Naive thymus-derived CD8-positive, alpha-beta T cell (primary cell): ENCODE measurements at regions not wholly inside any gene's neighbourhood (a gene's known extent, or its start where the extent isn't known, plus 50 kb on each side); places are given as distances from the start of the nearest gene placed in this dataset.
"Not testable (repeated sequence)": the region's sequence is repeated elsewhere in the genome, so short reads cannot be mapped to it uniquely, and the experiment has no call there.

Experiments
- ATAC-seq, 2 donors: fragments of 150-1000 bp; cut with Tn5 transposase in 1 of 2; sonication (Bioruptor Pico), chemical (Tn5 transposase) in 1 of 2; 1 replicate in 1 of 2; 2 replicates in 1 of 2; pipeline ENCODE4 v1.10.0; 2021; ENCODE audit warnings: mild to moderate bottlenecking in 2 of 2, moderate library complexity in 2 of 2
- POLR2A ChIA-PET: fragments of 350-600 bp; sonication (Branson Sonifier 250); formaldehyde crosslinking; loops from one replicate; lab custom pipeline; 2021; ENCODE audit warnings: antibody characterized with exemption; lab: Charles Lee
- DNase-seq, 10 donors: peaks; one replicate each; pipeline versions ENCODE4 v3.0.0 to v3.0.0-alpha.2; 2020 to 2022
- H3K27ac Mint-ChIP-seq, 10 donors: one replicate each; pipeline ENCODE4 v1.8.0; 2020 to 2022; ENCODE audit warnings: mild to moderate bottlenecking in 10 of 10, mixed read lengths in 10 of 10, moderate library complexity in 4 of 10, inconsistent platforms in 1 of 10
- H3K27me3 Mint-ChIP-seq, 5 donors: one replicate each; pipeline ENCODE4 v1.8.0; 2021 to 2022; ENCODE audit warnings: mixed read lengths in 5 of 5
- H3K36me3 Mint-ChIP-seq, 3 donors: one replicate each; pipeline ENCODE4 v1.8.0; 2020 to 2022; ENCODE audit warnings: mixed read lengths in 3 of 3, mild to moderate bottlenecking in 2 of 3, inconsistent platforms in 1 of 3
- H3K4me1 Mint-ChIP-seq, 4 donors: one replicate each; pipeline ENCODE4 v1.8.0; 2021 to 2022; ENCODE audit warnings: mixed read lengths in 4 of 4
- H3K4me3 Mint-ChIP-seq, 10 donors: one replicate each; pipeline ENCODE4 v1.8.0; 2020 to 2022; ENCODE audit warnings: mild to moderate bottlenecking in 10 of 10, mixed read lengths in 10 of 10, moderate library complexity in 6 of 10, inconsistent platforms in 1 of 10
- H3K9me3 Mint-ChIP-seq, 9 donors: one replicate each; pipeline ENCODE4 v1.8.0; 2020 to 2022; ENCODE audit warnings: mixed read lengths in 9 of 9, mild to moderate bottlenecking in 3 of 9, inconsistent platforms in 1 of 9, moderate library complexity in 1 of 9

- ATAC-seq = no peak
- Mint-ChIP-seq H3K36me3 (no peaks in the 10 kb centered on the region), H3K9me3 (no peaks in the 10 kb centered on the region), H3K27me3 (peaks cover 2 to 18% (median 7%) of the 10 kb centered on the region in 5 donors), H3K4me3 (no peak overlapping the region), H3K4me1 (no peaks in the 10 kb centered on the region), H3K27ac (no peak overlapping the region)
- POLR2A ChIA-PET = no interaction called here
- DNase-seq = no peak
Measured at GRCh38 chr1:87981810-87982209, 653.1 kb downstream of the LMO4 start.

- DNase-seq (no peak), ATAC-seq (no peak)
- Mint-ChIP-seq H3K36me3 (no peaks in the 10 kb centered on the region), H3K4me3 (no peak overlapping the region), H3K27me3 (peaks cover 2 to 15% (median 8%) of the 10 kb centered on the region in 5 donors), H3K9me3 (no peaks in the 10 kb centered on the region), H3K4me1 (no peaks in the 10 kb centered on the region), H3K27ac (no peak overlapping the region)
- POLR2A ChIA-PET = no interaction called here
Measured at GRCh38 chr1:87983841-87984240, 655.2 kb downstream of the LMO4 start.

GRCh38 chr1:87985071-87985470 lies 656.4 kb downstream of the LMO4 start:
- peaks cover 2 to 15% (median 8%) of the 10 kb centered on the region in 5 donors for H3K27me3 Mint-ChIP-seq
- no peak overlapping the region for H3K27ac Mint-ChIP-seq
- H3K4me3 Mint-ChIP-seq = no peak overlapping the region
- ATAC-seq (no peak), DNase-seq (no peak)
- H3K36me3 Mint-ChIP-seq = no peaks in the 10 kb centered on the region
- no peaks in the 10 kb centered on the region for H3K9me3 Mint-ChIP-seq
- no peaks in the 10 kb centered on the region for H3K4me1 Mint-ChIP-seq
- POLR2A ChIA-PET = no interaction called here

DNA sequence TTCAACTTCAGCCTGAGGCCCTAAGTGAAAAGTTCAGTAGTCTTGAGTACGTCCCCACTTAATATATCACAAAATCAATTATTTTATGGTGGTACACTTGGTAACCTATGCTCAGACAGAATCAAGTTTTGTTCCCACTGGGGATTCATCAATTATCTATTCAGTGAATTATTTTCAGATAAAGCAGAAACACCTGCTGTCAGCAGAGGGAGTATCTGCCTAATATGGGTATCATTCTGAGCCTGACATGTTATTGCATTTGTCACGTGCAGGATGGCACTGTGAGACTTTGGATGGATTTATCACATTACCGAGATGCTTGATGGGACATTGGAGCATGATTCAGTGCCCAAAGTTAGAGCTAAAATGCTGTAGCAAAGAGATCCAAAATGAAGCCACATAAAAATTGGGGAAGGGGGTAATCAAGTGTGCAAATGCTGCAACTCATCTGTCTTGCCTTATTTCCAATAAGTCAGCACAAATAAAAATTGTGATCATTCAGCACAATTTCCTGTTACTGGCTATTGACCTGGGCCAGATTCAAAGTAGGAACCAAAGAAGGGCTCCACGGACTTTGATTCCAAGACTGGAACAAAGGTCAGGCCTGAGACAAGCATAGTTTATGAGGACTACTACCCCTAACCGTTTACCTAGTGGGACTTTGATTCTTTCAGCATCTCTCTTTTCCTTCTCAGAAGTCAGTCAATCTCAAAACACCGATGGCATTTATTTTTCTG lies 657.6 kb downstream of the LMO4 start:
- Mint-ChIP-seq H3K9me3 (no peaks in the 10 kb centered on the region), H3K27ac (no peak overlapping the region), H3K36me3 (no peaks in the 10 kb centered on the region), H3K4me1 (no peaks in the 10 kb centered on the region), H3K27me3 (peaks cover 2 to 15% (median 8%) of the 10 kb centered on the region in 5 donors), H3K4me3 (no peak overlapping the region)
- ATAC-seq = no peak
- DNase-seq = no peak
- POLR2A ChIA-PET = no interaction called here

- DNase-seq (no peak), ATAC-seq (no peak)
- POLR2A ChIA-PET = no interaction called here
- no peak overlapping the region for H3K4me3 Mint-ChIP-seq
- peaks cover 0 to 11% (median 5%) of the 10 kb centered on the region in 5 donors for H3K27me3 Mint-ChIP-seq
- no peaks in the 10 kb centered on the region for H3K36me3 Mint-ChIP-seq
- H3K4me1 Mint-ChIP-seq = no peaks in the 10 kb centered on the region
- no peak overlapping the region for H3K27ac Mint-ChIP-seq
- H3K9me3 Mint-ChIP-seq = no peaks in the 10 kb centered on the region
Measured at GRCh38 chr1:87989346-87989745, 660.7 kb downstream of the LMO4 start.

GRCh38 chr1:87992536-87992935 lies 663.9 kb downstream of the LMO4 start:
- H3K36me3 Mint-ChIP-seq, H3K27me3 Mint-ChIP-seq, POLR2A ChIA-PET, DNase-seq, ATAC-seq, H3K4me1 Mint-ChIP-seq, H3K9me3 Mint-ChIP-seq, H3K27ac Mint-ChIP-seq, H3K4me3 Mint-ChIP-seq: not testable (repeated sequence)

DNA sequence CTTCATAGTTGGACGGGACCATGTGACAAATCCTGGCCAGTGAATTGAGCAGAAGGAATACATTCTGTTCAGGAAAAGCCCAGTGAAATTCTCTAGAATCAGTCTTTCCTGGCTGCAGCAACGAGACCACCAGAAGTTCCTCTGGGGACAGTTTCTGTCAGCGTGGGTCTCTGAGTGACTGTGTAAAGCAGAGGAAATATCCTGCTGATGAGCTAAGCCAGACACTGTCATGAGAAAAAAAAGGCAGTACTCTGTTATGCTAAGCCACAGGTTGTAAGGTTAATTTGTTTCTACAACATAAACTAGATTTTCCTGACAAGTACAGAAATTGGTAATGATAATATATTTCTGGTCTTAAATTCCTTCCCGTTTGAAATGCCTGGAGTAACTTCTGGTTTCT lies 664.4 kb downstream of the LMO4 start:
- POLR2A ChIA-PET = no interaction called here
- H3K36me3 Mint-ChIP-seq = no peaks in the 10 kb centered on the region
- H3K4me3 Mint-ChIP-seq = no peak overlapping the region

GRCh38 chr1:87999852-88000251 lies 671.2 kb downstream of the LMO4 start:
- POLR2A ChIA-PET = no interaction called here
- Mint-ChIP-seq H3K9me3 (no peaks in the 10 kb centered on the region), H3K36me3 (no peaks in the 10 kb centered on the region), H3K27me3 (peaks cover 0 to 11% (median 2%) of the 10 kb centered on the region in 5 donors), H3K27ac (no peak overlapping the region), H3K4me3 (no peak overlapping the region), H3K4me1 (no peaks in the 10 kb centered on the region)
- ATAC-seq = no peak
- no peak for DNase-seq

More for the DNA sequence above, 664.4 kb downstream of the LMO4 start:
- Mint-ChIP-seq H3K9me3 (no peaks in the 10 kb centered on the region), H3K27ac (no peak overlapping the region), H3K27me3 (peaks cover 0 to 7% (median 3%) of the 10 kb centered on the region in 5 donors), H3K4me1 (no peaks in the 10 kb centered on the region)
- DNase-seq (no peak), ATAC-seq (no peak)

GRCh38 chr1:88001460-88001859 lies 672.8 kb downstream of the LMO4 start:
- ATAC-seq = no peak
- POLR2A ChIA-PET = no interaction called here
- no peaks in the 10 kb centered on the region for H3K9me3 Mint-ChIP-seq

GRCh38 chr1:88003255-88003654 lies 674.6 kb downstream of the LMO4 start:
- Mint-ChIP-seq H3K9me3 (no peaks in the 10 kb centered on the region), H3K36me3 (no peaks in the 10 kb centered on the region), H3K27me3 (peaks cover 0 to 11% (median 0%) of the 10 kb centered on the region in 5 donors), H3K27ac (no peak overlapping the region), H3K4me3 (no peak overlapping the region), H3K4me1 (no peaks in the 10 kb centered on the region)
- DNase-seq (no peak), ATAC-seq (no peak)
- POLR2A ChIA-PET = no interaction called here

More at GRCh38 chr1:88001460-88001859, 672.8 kb downstream of the LMO4 start:
- Mint-ChIP-seq H3K27me3 (peaks cover 0 to 11% (median 0%) of the 10 kb centered on the region in 5 donors), H3K36me3 (no peaks in the 10 kb centered on the region), H3K27ac (no peak overlapping the region), H3K4me3 (no peak overlapping the region), H3K4me1 (no peaks in the 10 kb centered on the region)
- DNase-seq = no peak

DNA sequence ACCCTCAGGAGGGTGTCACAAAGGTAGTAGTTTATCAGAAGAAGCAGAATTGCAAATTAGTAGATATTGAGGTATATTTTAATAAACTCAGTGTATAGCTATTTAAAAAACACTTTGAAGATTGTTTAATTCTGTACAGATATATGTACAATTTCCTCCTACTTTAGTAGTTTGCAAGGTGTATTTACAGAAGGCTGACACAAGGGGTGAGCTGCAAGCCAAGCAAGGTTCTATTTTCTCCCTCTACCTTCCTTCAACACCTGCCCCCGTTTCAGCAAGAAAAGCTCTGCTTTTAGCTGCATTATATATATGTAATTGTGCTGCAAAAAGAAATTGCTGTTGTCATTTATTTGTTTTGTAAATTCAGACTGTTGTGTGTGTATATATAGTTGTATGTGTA lies 674.2 kb upstream of the PKN2 start:
- peaks cover 1 to 14% (median 5%) of the 10 kb centered on the region in 5 donors for H3K27me3 Mint-ChIP-seq
- no peaks in the 10 kb centered on the region for H3K36me3 Mint-ChIP-seq
- H3K4me3 Mint-ChIP-seq = no peak overlapping the region
- DNase-seq = no peak
- no peak overlapping the region for H3K27ac Mint-ChIP-seq
- ATAC-seq = no peak
- H3K9me3 Mint-ChIP-seq = no peaks in the 10 kb centered on the region
- H3K4me1 Mint-ChIP-seq = no peaks in the 10 kb centered on the region
- POLR2A ChIA-PET = no interaction called here

DNA sequence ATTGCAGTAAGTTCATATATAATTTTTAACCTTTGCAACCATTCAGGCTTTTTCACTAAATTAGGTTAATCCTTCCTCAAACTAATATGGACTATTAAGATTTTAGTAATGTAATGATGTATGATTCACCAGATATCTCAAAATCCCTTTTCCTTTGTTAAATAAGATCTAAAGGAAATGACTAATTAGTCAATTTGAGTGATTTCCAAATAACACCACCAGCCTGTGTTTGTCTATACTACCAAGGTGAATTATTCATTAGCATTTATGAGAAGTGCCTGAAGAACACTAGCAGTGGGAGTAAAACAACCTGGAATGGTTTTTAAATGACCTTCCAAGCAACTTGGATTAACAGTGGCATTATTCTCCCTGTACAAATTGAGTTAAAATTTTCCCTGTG lies 670.6 kb upstream of the PKN2 start:
- H3K27ac Mint-ChIP-seq = no peak overlapping the region
- H3K4me3 Mint-ChIP-seq = no peak overlapping the region
- DNase-seq (no peak), ATAC-seq (no peak)
- no peaks in the 10 kb centered on the region for H3K36me3 Mint-ChIP-seq
- H3K4me1 Mint-ChIP-seq = no peaks in the 10 kb centered on the region
- H3K27me3 Mint-ChIP-seq = peaks cover 3 to 24% (median 5%) of the 10 kb centered on the region in 5 donors
- no peaks in the 10 kb centered on the region for H3K9me3 Mint-ChIP-seq
- POLR2A ChIA-PET = no interaction called here

- Mint-ChIP-seq H3K9me3 (no peaks in the 10 kb centered on the region), H3K27ac (no peak overlapping the region), H3K4me3 (no peak overlapping the region), H3K27me3 (peaks cover 3 to 24% (median 5%) of the 10 kb centered on the region in 5 donors), H3K36me3 (no peaks in the 10 kb centered on the region), H3K4me1 (no peaks in the 10 kb centered on the region)
- DNase-seq = no peak
- POLR2A ChIA-PET = no interaction called here
- no peak for ATAC-seq
Measured at GRCh38 chr1:88014131-88014530, 669.9 kb upstream of the PKN2 start.

DNA sequence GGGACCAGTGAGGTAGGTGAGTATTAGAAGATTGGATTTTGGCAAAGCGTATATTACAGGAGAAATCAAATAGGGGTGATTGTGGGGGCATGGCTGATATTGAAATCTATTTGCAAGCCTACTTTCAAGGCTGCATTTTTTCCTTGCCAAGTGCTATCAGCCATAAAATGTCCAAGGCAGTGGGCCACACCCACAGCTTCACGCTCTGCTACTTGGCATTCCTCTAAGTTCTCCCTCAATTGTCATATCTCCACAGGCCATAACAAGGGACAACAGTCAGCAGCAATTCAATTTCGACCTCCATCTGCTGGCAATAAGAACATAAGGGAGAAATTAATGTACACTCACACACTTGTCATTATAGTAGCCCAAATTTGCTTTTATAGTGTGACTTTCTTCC lies 667.1 kb upstream of the PKN2 start:
- no peak for ATAC-seq
- H3K36me3 Mint-ChIP-seq = no peaks in the 10 kb centered on the region
- POLR2A ChIA-PET = no interaction called here
- H3K4me1 Mint-ChIP-seq = no peaks in the 10 kb centered on the region
- H3K9me3 Mint-ChIP-seq = no peaks in the 10 kb centered on the region
- H3K4me3 Mint-ChIP-seq = no peak overlapping the region
- H3K27ac Mint-ChIP-seq = no peak overlapping the region
- DNase-seq = no peak
- peaks cover 0 to 10% (median 1%) of the 10 kb centered on the region in 5 donors for H3K27me3 Mint-ChIP-seq
